ENCODE measurements at regions not wholly inside any gene's neighbourhood (a gene's known extent, or its start where the extent isn't known, plus 50 kb on each side); places are given as distances from the start of the nearest gene placed in this dataset.

- no peak overlapping the region for H2AFZ ChIP-seq (ENCODE audit: low read length)
- H3K4me2 ChIP-seq (ENCODE audit: low read depth, low read length, poor library complexity, severe bottlenecking): no peak overlapping the region
- no peaks in the 10 kb centered on the region for H3K4me1 ChIP-seq (ENCODE audit: insufficient read depth, low read length, poor library complexity, severe bottlenecking)
- H4K20me1 ChIP-seq (ENCODE audit: insufficient read depth, low read length, poor library complexity, severe bottlenecking): no peaks in the 10 kb centered on the region
- H3F3A ChIP-seq (ENCODE audit: low read depth): no peaks in the 10 kb centered on the region
- H3K9me2 ChIP-seq (replicated peaks; ENCODE audit: low read depth, low read length): no peaks in the 10 kb centered on the region
- no peaks in the 10 kb centered on the region for H3K27me3 ChIP-seq (ENCODE audit: insufficient read depth, low read length, poor library complexity, severe bottlenecking)
- no peaks in the 10 kb centered on the region for H3K36me3 ChIP-seq (ENCODE audit: insufficient read depth, low read length)
- no peaks in the 10 kb centered on the region for H3K9me3 ChIP-seq (ENCODE audit: insufficient read depth, low read depth, low read length)
- TF ChIP-seq, protein P1, sequence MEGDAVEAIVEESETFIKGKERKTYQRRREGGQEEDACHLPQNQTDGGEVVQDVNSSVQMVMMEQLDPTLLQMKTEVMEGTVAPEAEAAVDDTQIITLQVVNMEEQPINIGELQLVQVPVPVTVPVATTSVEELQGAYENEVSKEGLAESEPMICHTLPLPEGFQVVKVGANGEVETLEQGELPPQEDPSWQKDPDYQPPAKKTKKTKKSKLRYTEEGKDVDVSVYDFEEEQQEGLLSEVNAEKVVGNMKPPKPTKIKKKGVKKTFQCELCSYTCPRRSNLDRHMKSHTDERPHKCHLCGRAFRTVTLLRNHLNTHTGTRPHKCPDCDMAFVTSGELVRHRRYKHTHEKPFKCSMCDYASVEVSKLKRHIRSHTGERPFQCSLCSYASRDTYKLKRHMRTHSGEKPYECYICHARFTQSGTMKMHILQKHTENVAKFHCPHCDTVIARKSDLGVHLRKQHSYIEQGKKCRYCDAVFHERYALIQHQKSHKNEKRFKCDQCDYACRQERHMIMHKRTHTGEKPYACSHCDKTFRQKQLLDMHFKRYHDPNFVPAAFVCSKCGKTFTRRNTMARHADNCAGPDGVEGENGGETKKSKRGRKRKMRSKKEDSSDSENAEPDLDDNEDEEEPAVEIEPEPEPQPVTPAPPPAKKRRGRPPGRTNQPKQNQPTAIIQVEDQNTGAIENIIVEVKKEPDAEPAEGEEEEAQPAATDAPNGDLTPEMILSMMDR (conservative IDR thresholded peaks at IDR 0.05; ENCODE audit: low read length): no peak
- no peak for TF ChIP-seq EZH2phosphoT487 (IDR thresholded peaks at IDR 0.05; ENCODE audit: borderline replicate concordance)
- no peak overlapping the region for H3K4me3 ChIP-seq (ENCODE audit: low read length, poor library complexity, severe bottlenecking)
- no peak overlapping the region for H3K9ac ChIP-seq (ENCODE audit: low read depth, low read length, poor library complexity, severe bottlenecking)
- H3K79me2 ChIP-seq (ENCODE audit: insufficient read depth, low read length): no peaks in the 10 kb centered on the region
These were observed 62.1 kb upstream of the GALNT9 start for GRCh38 chr12:132391326-132392041.

- Histone ChIP-seq H3K4me2 (ENCODE audit: low read depth, low read length, poor library complexity, severe bottlenecking) (no peak overlapping the region), H3K27me3 (ENCODE audit: insufficient read depth, low read length, poor library complexity, severe bottlenecking) (no peaks in the 10 kb centered on the region)
- no peak for TF ChIP-seq EZH2phosphoT487 (IDR thresholded peaks at IDR 0.05; ENCODE audit: borderline replicate concordance)
- TF ChIP-seq, protein P1 (conservative IDR thresholded peaks at IDR 0.05; ENCODE audit: low read length): no peak
These were observed 61.1 kb upstream of the GALNT9 start for GRCh38 chr12:132390287-132391076.

GRCh38 chr12:132389526-132390286 is 60.3 kb upstream of the GALNT9 start:
- Histone ChIP-seq H3K4me2 (ENCODE audit: low read depth, low read length, poor library complexity, severe bottlenecking) (no peak overlapping the region), H3K4me1 (ENCODE audit: insufficient read depth, low read length, poor library complexity, severe bottlenecking) (no peaks in the 10 kb centered on the region), H3K9me3 (ENCODE audit: insufficient read depth, low read depth, low read length) (no peaks in the 10 kb centered on the region), H3K4me3 (ENCODE audit: low read length, poor library complexity, severe bottlenecking) (no peak overlapping the region), H4K20me1 (ENCODE audit: insufficient read depth, low read length, poor library complexity, severe bottlenecking) (no peaks in the 10 kb centered on the region), H3K9ac (ENCODE audit: low read depth, low read length, poor library complexity, severe bottlenecking) (no peak overlapping the region), H3K9me2 (replicated peaks; ENCODE audit: low read depth, low read length) (no peaks in the 10 kb centered on the region), H3F3A (ENCODE audit: low read depth) (no peaks in the 10 kb centered on the region), H3K79me2 (ENCODE audit: insufficient read depth, low read length) (no peaks in the 10 kb centered on the region), H3K27me3 (ENCODE audit: insufficient read depth, low read length, poor library complexity, severe bottlenecking) (no peaks in the 10 kb centered on the region), H3K36me3 (ENCODE audit: insufficient read depth, low read length) (no peaks in the 10 kb centered on the region), H2AFZ (ENCODE audit: low read length) (no peak overlapping the region)
- no peak for TF ChIP-seq EZH2phosphoT487 (IDR thresholded peaks at IDR 0.05; ENCODE audit: borderline replicate concordance)
- TF ChIP-seq, protein P1 (conservative IDR thresholded peaks at IDR 0.05; ENCODE audit: low read length): no peak

More at GRCh38 chr12:132390287-132391076, 61.1 kb upstream of the GALNT9 start:
- Histone ChIP-seq H3K9me3 (ENCODE audit: insufficient read depth, low read depth, low read length) (no peaks in the 10 kb centered on the region), H3K4me1 (ENCODE audit: insufficient read depth, low read length, poor library complexity, severe bottlenecking) (no peaks in the 10 kb centered on the region), H2AFZ (ENCODE audit: low read length) (no peak overlapping the region), H4K20me1 (ENCODE audit: insufficient read depth, low read length, poor library complexity, severe bottlenecking) (no peaks in the 10 kb centered on the region), H3K79me2 (ENCODE audit: insufficient read depth, low read length) (no peaks in the 10 kb centered on the region), H3F3A (ENCODE audit: low read depth) (no peaks in the 10 kb centered on the region), H3K9ac (ENCODE audit: low read depth, low read length, poor library complexity, severe bottlenecking) (no peak overlapping the region), H3K4me3 (ENCODE audit: low read length, poor library complexity, severe bottlenecking) (no peak overlapping the region), H3K9me2 (replicated peaks; ENCODE audit: low read depth, low read length) (no peaks in the 10 kb centered on the region), H3K36me3 (ENCODE audit: insufficient read depth, low read length) (no peaks in the 10 kb centered on the region)
